ENCODE measurements at regions not wholly inside any gene's neighbourhood (a gene's known extent, or its start where the extent isn't known, plus 50 kb on each side); places are given as distances from the start of the nearest gene placed in this dataset.

DNA sequence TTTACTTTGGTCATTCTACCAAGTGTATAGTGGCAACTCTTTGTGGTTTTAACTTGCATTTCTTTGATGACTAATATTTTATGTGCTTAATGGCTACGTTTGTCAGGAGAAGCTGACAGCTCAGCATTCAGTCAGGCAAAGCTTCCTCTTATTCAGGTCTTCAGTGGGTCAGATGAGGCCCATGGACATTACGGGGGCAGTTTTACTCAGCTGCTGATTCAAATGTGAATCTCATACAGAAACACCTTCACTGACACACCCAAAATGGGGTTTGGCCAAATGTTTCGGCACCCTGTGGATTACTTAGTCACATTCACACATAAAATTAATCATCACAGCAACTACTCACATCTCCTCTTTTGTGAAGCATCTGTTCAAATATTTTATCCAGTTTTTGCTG is 104.9 kb upstream of the PLD5 start:
- no peak overlapping the region for H3K4me3 ChIP-seq (ENCODE audit: low read length in 2 of 2)
- DNase-seq (ENCODE audit: low spot score): no peak

DNA sequence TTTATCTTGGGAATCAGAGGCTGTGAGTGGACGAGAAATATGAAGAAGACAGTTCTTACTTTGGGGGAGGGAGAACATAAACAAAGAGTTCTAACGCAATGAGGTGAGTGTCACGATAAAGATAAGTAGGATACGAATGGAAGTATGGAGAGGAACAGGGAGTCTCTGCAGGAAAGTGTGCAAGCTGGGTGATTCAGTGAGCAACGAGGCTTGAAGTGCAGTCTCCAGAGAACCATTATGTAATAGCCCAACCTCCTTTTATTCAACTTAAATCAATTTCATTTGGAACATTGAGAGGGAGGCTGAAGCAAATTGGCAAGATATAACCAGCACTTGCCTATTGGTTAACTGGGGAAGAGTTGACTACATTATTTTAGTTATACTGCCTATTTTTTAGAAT is 99.3 kb upstream of the PLD5 start:
- Histone ChIP-seq H3K14ac (ENCODE audit: low read length) (no peak overlapping the region), H3K4me1 (ENCODE audit: control insufficient read depth in 2 of 2, insufficient read depth in 1 of 2, low read depth in 1 of 2, low read length in 2 of 2) (peaks cover 7 to 22% of the 10 kb centered on the region in 2 donors), H3K9ac (ENCODE audit: low read depth, low read length, poor library complexity) (no peak overlapping the region), H3K27me3 (ENCODE audit: control insufficient read depth in 3 of 3, insufficient read depth in 3 of 3, low read depth in 1 of 3, low read length in 3 of 3) (no peaks in the 10 kb centered on the region), H4K8ac (ENCODE audit: low read depth, low read length) (no peak overlapping the region), H2BK5ac (ENCODE audit: low read length) (no peak overlapping the region), H4K91ac (ENCODE audit: low read depth, low read length, poor library complexity) (no peak overlapping the region), H3K4ac (ENCODE audit: low read length) (no peak overlapping the region), H2BK15ac (ENCODE audit: low read length) (no peak overlapping the region), H2BK12ac (ENCODE audit: low read length) (no peak overlapping the region), H3K9me3 (replicated peaks in 1 of 2; ENCODE audit: control insufficient read depth in 2 of 2, insufficient read depth in 1 of 2, low read depth in 1 of 2, low read length in 2 of 2) (peaks cover 2 to 8% of the 10 kb centered on the region in 2 donors), H3K23ac (ENCODE audit: low read depth, low read length, poor library complexity) (no peak overlapping the region), H2AFZ (ENCODE audit: low read length) (no peak overlapping the region), H3K4me3 (ENCODE audit: low read length in 2 of 2) (no peak overlapping the region), H3K27ac (replicated peaks; ENCODE audit: low read length) (no peak overlapping the region), H2BK120ac (ENCODE audit: low read depth, low read length) (no peak overlapping the region), H3K4me2 (ENCODE audit: insufficient read depth, low read length, poor library complexity, severe bottlenecking) (no peak overlapping the region), H3K18ac (ENCODE audit: low read length) (no peak overlapping the region), H3K36me3 (replicated peaks in 1 of 2; ENCODE audit: control insufficient read depth in 2 of 2, insufficient read depth in 2 of 2, low read length in 2 of 2) (no peaks in the 10 kb centered on the region), H3K79me1 (ENCODE audit: low read depth, low read length) (no peaks in the 10 kb centered on the region), H2AK5ac (ENCODE audit: low read depth, low read length) (no peak overlapping the region)
- no peak for DNase-seq (ENCODE audit: low spot score)
- no CpG with 5 or more reads among the region's 5 CpGs for WGBS, 2 donors (ENCODE audit: extremely low coverage in 2 of 2, insufficient read length in 2 of 2, insufficient replicate concordance in 1 of 2)

More for the DNA sequence above, 104.9 kb upstream of the PLD5 start:
- Histone ChIP-seq H2AK5ac (ENCODE audit: low read depth, low read length) (no peak overlapping the region), H3K79me1 (ENCODE audit: low read depth, low read length) (no peaks in the 10 kb centered on the region), H2BK5ac (ENCODE audit: low read length) (no peak overlapping the region), H3K36me3 (replicated peaks in 1 of 2; ENCODE audit: control insufficient read depth in 2 of 2, insufficient read depth in 2 of 2, low read length in 2 of 2) (no peaks in the 10 kb centered on the region), H4K8ac (ENCODE audit: low read depth, low read length) (no peak overlapping the region), H3K9ac (ENCODE audit: low read depth, low read length, poor library complexity) (no peak overlapping the region), H3K27ac (replicated peaks; ENCODE audit: low read length) (no peak overlapping the region), H3K9me3 (replicated peaks in 1 of 2; ENCODE audit: control insufficient read depth in 2 of 2, insufficient read depth in 1 of 2, low read depth in 1 of 2, low read length in 2 of 2) (peaks cover 2 to 7% of the 10 kb centered on the region in 2 donors), H2BK12ac (ENCODE audit: low read length) (no peak overlapping the region), H3K18ac (ENCODE audit: low read length) (no peak overlapping the region), H3K4me1 (ENCODE audit: control insufficient read depth in 2 of 2, insufficient read depth in 1 of 2, low read depth in 1 of 2, low read length in 2 of 2) (peaks cover 3 to 11% of the 10 kb centered on the region in 2 donors), H3K14ac (ENCODE audit: low read length) (no peak overlapping the region), H3K4me2 (ENCODE audit: insufficient read depth, low read length, poor library complexity, severe bottlenecking) (no peak overlapping the region), H2BK120ac (ENCODE audit: low read depth, low read length) (no peak overlapping the region), H4K91ac (ENCODE audit: low read depth, low read length, poor library complexity) (no peak overlapping the region), H3K27me3 (ENCODE audit: control insufficient read depth in 3 of 3, insufficient read depth in 3 of 3, low read depth in 1 of 3, low read length in 3 of 3) (no peaks in the 10 kb centered on the region), H3K23ac (ENCODE audit: low read depth, low read length, poor library complexity) (no peak overlapping the region), H3K4ac (ENCODE audit: low read length) (no peak overlapping the region), H2BK15ac (ENCODE audit: low read length) (no peak overlapping the region), H2AFZ (ENCODE audit: low read length) (no peak overlapping the region)
- WGBS, 2 donors (ENCODE audit: extremely low coverage in 2 of 2, insufficient read length in 2 of 2, insufficient replicate concordance in 1 of 2): no CpG with 5 or more reads among the region's 3 CpGs

DNA sequence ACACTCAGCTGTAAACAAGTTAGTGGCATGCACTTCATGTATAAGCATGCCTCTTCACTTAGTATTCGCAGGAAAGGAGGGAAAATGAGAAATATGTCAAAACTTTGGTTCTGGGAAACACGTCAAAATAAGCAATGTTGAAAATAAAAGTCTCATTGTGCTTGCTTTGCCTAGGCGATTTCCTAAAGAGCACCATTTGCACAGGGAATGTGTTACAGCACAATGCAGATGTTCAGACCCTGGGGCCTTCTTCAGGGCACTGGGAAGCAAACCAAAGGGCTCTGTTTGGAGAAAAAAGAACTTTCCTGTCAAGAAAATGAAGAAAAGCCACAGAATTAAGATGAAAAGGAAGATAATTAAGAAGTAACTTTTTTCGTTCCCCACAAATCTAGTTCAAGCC is 98.6 kb upstream of the PLD5 start:
- Histone ChIP-seq H4K8ac (ENCODE audit: low read depth, low read length) (no peak overlapping the region), H3K14ac (ENCODE audit: low read length) (no peak overlapping the region), H2AK5ac (ENCODE audit: low read depth, low read length) (no peak overlapping the region), H3K36me3 (replicated peaks in 1 of 2; ENCODE audit: control insufficient read depth in 2 of 2, insufficient read depth in 2 of 2, low read length in 2 of 2) (no peaks in the 10 kb centered on the region), H3K4ac (ENCODE audit: low read length) (no peak overlapping the region), H3K27me3 (ENCODE audit: control insufficient read depth in 3 of 3, insufficient read depth in 3 of 3, low read depth in 1 of 3, low read length in 3 of 3) (no peaks in the 10 kb centered on the region), H2BK15ac (ENCODE audit: low read length) (no peak overlapping the region), H3K9ac (ENCODE audit: low read depth, low read length, poor library complexity) (no peak overlapping the region), H3K4me1 (ENCODE audit: control insufficient read depth in 2 of 2, insufficient read depth in 1 of 2, low read depth in 1 of 2, low read length in 2 of 2) (peaks cover 7 to 22% of the 10 kb centered on the region in 2 donors), H3K4me3 (ENCODE audit: low read length in 2 of 2) (no peak overlapping the region), H3K9me3 (replicated peaks in 1 of 2; ENCODE audit: control insufficient read depth in 2 of 2, insufficient read depth in 1 of 2, low read depth in 1 of 2, low read length in 2 of 2) (peaks cover 2 to 8% of the 10 kb centered on the region in 2 donors), H3K4me2 (ENCODE audit: insufficient read depth, low read length, poor library complexity, severe bottlenecking) (no peak overlapping the region), H2BK120ac (ENCODE audit: low read depth, low read length) (no peak overlapping the region), H2AFZ (ENCODE audit: low read length) (no peak overlapping the region), H2BK12ac (ENCODE audit: low read length) (no peak overlapping the region), H3K79me1 (ENCODE audit: low read depth, low read length) (no peaks in the 10 kb centered on the region), H3K18ac (ENCODE audit: low read length) (no peak overlapping the region), H2BK5ac (ENCODE audit: low read length) (no peak overlapping the region), H3K23ac (ENCODE audit: low read depth, low read length, poor library complexity) (no peak overlapping the region), H4K91ac (ENCODE audit: low read depth, low read length, poor library complexity) (no peak overlapping the region), H3K27ac (replicated peaks; ENCODE audit: low read length) (no peak overlapping the region)
- DNase-seq (ENCODE audit: low spot score): no peak
- no CpG with 5 or more reads among the region's 4 CpGs for WGBS, 2 donors (ENCODE audit: extremely low coverage in 2 of 2, insufficient read length in 2 of 2, insufficient replicate concordance in 1 of 2)

DNA sequence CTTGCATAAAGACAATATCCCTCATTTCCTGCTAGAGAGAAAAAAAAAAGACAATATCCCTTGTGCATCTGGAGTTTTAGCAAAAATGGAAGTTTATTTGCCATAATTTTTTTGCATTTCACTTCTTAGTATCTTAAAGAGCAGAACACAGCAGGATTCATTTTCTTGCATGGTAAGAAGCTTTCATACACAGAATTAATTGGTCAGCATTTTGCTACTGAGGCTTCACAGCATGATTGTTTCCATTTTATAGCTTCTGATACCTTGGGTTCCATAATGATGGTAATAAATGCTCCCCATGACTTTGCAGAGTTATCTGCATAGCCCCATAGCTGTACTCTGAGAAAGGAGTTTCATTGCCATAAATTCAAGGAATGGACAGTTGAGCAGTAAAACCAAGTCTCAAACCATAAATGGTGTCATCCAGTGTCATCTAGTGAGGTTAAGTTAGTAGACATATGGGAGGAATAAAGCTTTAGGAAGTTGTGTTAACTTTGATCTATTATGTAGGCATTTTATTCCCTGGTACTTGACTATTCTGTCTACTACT is 88.8 kb upstream of the PLD5 start:
- no peak for DNase-seq (ENCODE audit: low spot score)
- H3K23ac ChIP-seq (ENCODE audit: low read depth, low read length, poor library complexity): no peak overlapping the region
- no peaks in the 10 kb centered on the region for H3K36me3 ChIP-seq (replicated peaks in 1 of 2; ENCODE audit: control insufficient read depth in 2 of 2, insufficient read depth in 2 of 2, low read length in 2 of 2)
- no peak overlapping the region for H3K14ac ChIP-seq (ENCODE audit: low read length)
- no peak overlapping the region for H3K18ac ChIP-seq (ENCODE audit: low read length)
- H3K4me1 ChIP-seq (ENCODE audit: control insufficient read depth in 2 of 2, insufficient read depth in 1 of 2, low read depth in 1 of 2, low read length in 2 of 2): no peaks in the 10 kb centered on the region
- no peak overlapping the region for H2BK15ac ChIP-seq (ENCODE audit: low read length)
- no peak overlapping the region for H4K8ac ChIP-seq (ENCODE audit: low read depth, low read length)
- no peak overlapping the region for H3K9ac ChIP-seq (ENCODE audit: low read depth, low read length, poor library complexity)
- H2AK5ac ChIP-seq (ENCODE audit: low read depth, low read length): no peak overlapping the region
- no peak overlapping the region for H3K27ac ChIP-seq (replicated peaks; ENCODE audit: low read length)
- H2BK120ac ChIP-seq (ENCODE audit: low read depth, low read length): no peak overlapping the region
- H3K79me1 ChIP-seq (ENCODE audit: low read depth, low read length): no peaks in the 10 kb centered on the region
- H2AFZ ChIP-seq (ENCODE audit: low read length): no peak overlapping the region
- no peaks in the 10 kb centered on the region for H3K9me3 ChIP-seq (replicated peaks in 1 of 2; ENCODE audit: control insufficient read depth in 2 of 2, insufficient read depth in 1 of 2, low read depth in 1 of 2, low read length in 2 of 2)
- no peak overlapping the region for H4K91ac ChIP-seq (ENCODE audit: low read depth, low read length, poor library complexity)
- H2BK12ac ChIP-seq (ENCODE audit: low read length): no peak overlapping the region
- peaks cover 0 to 13% (median 0%) of the 10 kb centered on the region in 3 experiments for H3K27me3 ChIP-seq (ENCODE audit: control insufficient read depth in 3 of 3, insufficient read depth in 3 of 3, low read depth in 1 of 3, low read length in 3 of 3)
- H3K4me3 ChIP-seq (ENCODE audit: low read length in 2 of 2): no peak overlapping the region
- H2BK5ac ChIP-seq (ENCODE audit: low read length): no peak overlapping the region
- no peak overlapping the region for H3K4ac ChIP-seq (ENCODE audit: low read length)
- no peak overlapping the region for H3K4me2 ChIP-seq (ENCODE audit: insufficient read depth, low read length, poor library complexity, severe bottlenecking)
